ENCODE measurements at regions not wholly inside any gene's neighbourhood (a gene's known extent, or its start where the extent isn't known, plus 50 kb on each side); places are given as distances from the start of the nearest gene placed in this dataset.

DNA sequence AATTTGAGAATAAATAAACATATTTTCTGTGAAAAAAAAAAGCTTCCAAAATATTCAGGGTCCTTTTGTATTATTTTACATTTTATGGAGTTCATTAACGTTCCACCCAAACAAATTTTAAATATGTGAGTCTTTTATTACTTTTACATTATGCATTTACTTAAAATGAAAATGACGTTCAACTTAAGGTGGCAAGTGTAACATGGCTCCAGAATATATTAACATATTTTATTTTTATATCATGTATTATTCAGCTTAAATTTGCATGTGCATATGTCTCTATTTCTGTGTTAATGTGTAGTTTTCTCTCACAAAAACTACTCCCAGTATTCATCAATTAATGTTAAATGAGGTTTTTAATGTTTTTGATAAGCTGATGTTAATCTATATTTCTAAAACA lies 243.6 kb upstream of the CNTN3 start:
- peaks cover 0 to 3% (median 0%) of the 10 kb centered on the region in 7 donors for H3K9me3 Mint-ChIP-seq
- WGBS (ENCODE audit: insufficient coverage), result no CpG with 5 or more reads among the region's 2 CpGs
- Histone ChIP-seq H3K27ac (ENCODE audit: low read depth in 1 of 2, low read length in 2 of 2) (no peak overlapping the region), H3K79me2 (ENCODE audit: insufficient read depth, low read length) (no peaks in the 10 kb centered on the region), H3K9ac (ENCODE audit: insufficient read depth, low read length, poor library complexity, severe bottlenecking) (no peak overlapping the region), H4K20me1 (ENCODE audit: insufficient read depth, low read length) (no peaks in the 10 kb centered on the region), H3K4me3 (replicated peaks in 1 of 3; ENCODE audit: low read depth in 2 of 3, low read length in 3 of 3) (no peak overlapping the region), H3K36me3 (replicated peaks in 1 of 2; ENCODE audit: control insufficient read depth in 1 of 2, insufficient read depth in 2 of 2, low read length in 2 of 2) (no peaks in the 10 kb centered on the region), H2AFZ (ENCODE audit: insufficient read depth, low read depth, low read length, poor library complexity, severe bottlenecking) (no peak overlapping the region), H3K9me3 (replicated peaks in 1 of 2; ENCODE audit: control insufficient read depth in 1 of 2, insufficient read depth in 1 of 2, low read length in 2 of 2) (no peaks in the 10 kb centered on the region), H3K27me3 (ENCODE audit: control insufficient read depth in 2 of 2, insufficient read depth in 2 of 2, low read length in 2 of 2) (no peaks in the 10 kb centered on the region), H3K4me2 (replicated peaks; ENCODE audit: extremely low read depth, low read length, poor library complexity, severe bottlenecking) (no peak overlapping the region), H3K4me1 (ENCODE audit: control insufficient read depth in 1 of 2, insufficient read depth in 2 of 2, low read length in 2 of 2) (no peaks in the 10 kb centered on the region)
- H3K27ac Mint-ChIP-seq, result no peak overlapping the region
- no peak for TF ChIP-seq CTCF (IDR thresholded peaks at IDR 0.05)
- H3K27me3 Mint-ChIP-seq (ENCODE audit: low read depth in 3 of 3), result no peaks in the 10 kb centered on the region
- no peaks in the 10 kb centered on the region for H3K36me3 Mint-ChIP-seq
- DNase-seq, result no peak
- intact Hi-C loops (cut with micrococcal nuclease), result no loop called here
- no peaks in the 10 kb centered on the region for H3K4me1 Mint-ChIP-seq
- no peak overlapping the region for H3K4me3 Mint-ChIP-seq

GRCh38 chr3:74850381-74850780 lies 235.9 kb upstream of the CNTN3 start:
- H3K79me2 ChIP-seq (ENCODE audit: insufficient read depth, low read length), result no peaks in the 10 kb centered on the region
- DNase-seq, result no peak
- Mint-ChIP-seq H3K27me3 (ENCODE audit: low read depth in 3 of 3) (no peaks in the 10 kb centered on the region), H3K9me3 (peaks cover 0 to 4% (median 0%) of the 10 kb centered on the region in 7 donors), H3K4me3 (no peak overlapping the region), H3K4me1 (no peaks in the 10 kb centered on the region), H3K36me3 (no peaks in the 10 kb centered on the region), H3K27ac (no peak overlapping the region)
- H2AFZ ChIP-seq (ENCODE audit: insufficient read depth, low read depth, low read length, poor library complexity, severe bottlenecking), result no peak overlapping the region
- H3K27me3 ChIP-seq (ENCODE audit: control insufficient read depth in 2 of 2, insufficient read depth in 2 of 2, low read length in 2 of 2), result no peaks in the 10 kb centered on the region
- H3K4me3 ChIP-seq (replicated peaks in 1 of 3; ENCODE audit: low read depth in 2 of 3, low read length in 3 of 3), result no peak overlapping the region
- no peak overlapping the region for H3K9ac ChIP-seq (ENCODE audit: insufficient read depth, low read length, poor library complexity, severe bottlenecking)
- WGBS (ENCODE audit: insufficient coverage), result 81% methylated on average over 3 of the region's 3 CpGs
- no peaks in the 10 kb centered on the region for H3K9me3 ChIP-seq (replicated peaks in 1 of 2; ENCODE audit: control insufficient read depth in 1 of 2, insufficient read depth in 1 of 2, low read length in 2 of 2)
- no peak for TF ChIP-seq CTCF (IDR thresholded peaks at IDR 0.05)
- no peak overlapping the region for H3K27ac ChIP-seq (ENCODE audit: low read depth in 1 of 2, low read length in 2 of 2)
- H4K20me1 ChIP-seq (ENCODE audit: insufficient read depth, low read length), result no peaks in the 10 kb centered on the region
- H3K36me3 ChIP-seq (replicated peaks in 1 of 2; ENCODE audit: control insufficient read depth in 1 of 2, insufficient read depth in 2 of 2, low read length in 2 of 2), result no peaks in the 10 kb centered on the region
- intact Hi-C loops (cut with micrococcal nuclease), result no loop called here
- no peak overlapping the region for H3K4me2 ChIP-seq (replicated peaks; ENCODE audit: extremely low read depth, low read length, poor library complexity, severe bottlenecking)
- H3K4me1 ChIP-seq (ENCODE audit: control insufficient read depth in 1 of 2, insufficient read depth in 2 of 2, low read length in 2 of 2), result no peaks in the 10 kb centered on the region

Measured in CD14-positive monocyte (primary cell).